Prostate gland (tissue), 2 donors: ENCODE measurements at regions not wholly inside any gene's neighbourhood (a gene's known extent, or its start where the extent isn't known, plus 50 kb on each side); places are given as distances from the start of the nearest gene placed in this dataset.

ENCODE experiments used
- DNase-seq: peaks from one replicate; pipeline ENCODE4 v3.0.0-alpha.2; 2019; ENCODE audit warnings: low spot score
- H3K27ac ChIP-seq, 2 donors: fragments of 200-600 bp; sonication (generic); 2 replicates each; pipeline ENCODE4 v1.5.1; 2017 to 2019
- H3K27me3 ChIP-seq: fragments of 200-600 bp; sonication (generic); replicated peaks from 2 replicates; pipeline ENCODE4 v1.5.1; 2019; ENCODE audit not compliant: insufficient read depth
- H3K36me3 ChIP-seq, 2 donors: fragments of 200-600 bp; sonication (generic); 1 replicate in 1 of 2; 2 replicates in 1 of 2; pipeline versions ENCODE4 v1.5.1 to v1.8.1; 2017 to 2019
- H3K4me1 ChIP-seq: fragments of 200-600 bp; sonication (generic); replicated peaks from 2 replicates; pipeline ENCODE4 v1.5.1; 2019
- H3K4me3 ChIP-seq, 2 donors: fragments of 200-600 bp; sonication (generic); 2 replicates each; pipeline ENCODE4 v1.5.1; 2017 to 2019
- H3K9me3 ChIP-seq: fragments of 200-600 bp; sonication (generic); 2 replicates; pipeline ENCODE4 v1.5.1; 2017
- CTCF ChIP-seq, 4 experiments: fragments of 200-600 bp in 2 of 4; fragments of 450-650 bp in 2 of 4; sonication (generic) in 2 of 4; IDR thresholded peaks; 1 replicate in 3 of 4; 2 replicates in 1 of 4; pipeline ENCODE4 v1.5.1; 2016 to 2019; ENCODE audit warnings: antibody characterized with exemption in 4 of 4, mild to moderate bottlenecking in 2 of 4, moderate library complexity in 2 of 4
- POLR2A ChIP-seq: fragments of 450-650 bp; IDR thresholded peaks from one replicate; pipeline ENCODE4 v1.6.1; 2016; ENCODE audit warnings: antibody characterized with exemption, mild to moderate bottlenecking
- POLR2AphosphoS5 ChIP-seq: sonication (generic); formaldehyde crosslinking; IDR thresholded peaks from one replicate; pipeline ENCODE4 v1.6.1; 2017; ENCODE audit warnings: antibody characterized with exemption
- WGBS: methylation state at CpG from one replicate; pipeline ENCODE4 v1.1.5; 2018; 5-methylcytosine and 5-hydroxymethylcytosine counted together
- intact Hi-C: fragments of 100-400 bp; cut with DNase I; formaldehyde crosslinking; loops from one replicate; pipeline ENCODE4 v1.14.2; 2022

- intact Hi-C loops, result no loop called here
- no peak for TF ChIP-seq POLR2AphosphoS5
- TF ChIP-seq POLR2A, result no peak
- no peak for TF ChIP-seq CTCF (IDR thresholded peaks at IDR 0.05)
These were observed 231.3 kb downstream of the RRAGC start for GRCh38 chr1:38628241-38628640.

GRCh38 chr1:38625939-38626338 is 233.6 kb downstream of the RRAGC start:
- WGBS, result 72% methylated on average over 6 of the region's 6 CpGs
- Histone ChIP-seq H3K36me3 (no peaks in the 10 kb centered on the region), H3K27ac (no peak overlapping the region), H3K9me3 (no peaks in the 10 kb centered on the region), H3K4me1 (no peaks in the 10 kb centered on the region), H3K4me3 (no peak overlapping the region), H3K27me3 (no peaks in the 10 kb centered on the region)
- DNase-seq, result no peak
- TF ChIP-seq POLR2AphosphoS5 (no peak), POLR2A (no peak), CTCF (IDR thresholded peaks at IDR 0.05) (no peak)
- intact Hi-C loops, result no loop called here

More at GRCh38 chr1:38628241-38628640, 231.3 kb downstream of the RRAGC start:
- H3K4me1 ChIP-seq, result no peaks in the 10 kb centered on the region
- DNase-seq, result no peak
- 80% methylated on average over 1 of the region's 1 CpG for WGBS
- H3K9me3 ChIP-seq, result no peaks in the 10 kb centered on the region
- no peaks in the 10 kb centered on the region for H3K36me3 ChIP-seq
- H3K27ac ChIP-seq, result no peak overlapping the region
- H3K4me3 ChIP-seq, result no peak overlapping the region
- no peaks in the 10 kb centered on the region for H3K27me3 ChIP-seq

GRCh38 chr1:38624336-38625039 is 235.1 kb downstream of the RRAGC start:
- no peaks in the 10 kb centered on the region for H3K36me3 ChIP-seq
- H3K4me3 ChIP-seq, result no peak overlapping the region
- no peaks in the 10 kb centered on the region for H3K9me3 ChIP-seq
- DNase-seq, result no peak
- WGBS, result 69% methylated on average over 14 of the region's 14 CpGs
- intact Hi-C loops, result no loop called here
- no peaks in the 10 kb centered on the region for H3K27me3 ChIP-seq
- TF ChIP-seq CTCF (IDR thresholded peaks at IDR 0.05) (no peak), POLR2A (no peak), POLR2AphosphoS5 (no peak)
- no peak overlapping the region for H3K27ac ChIP-seq
- H3K4me1 ChIP-seq, result no peaks in the 10 kb centered on the region

- H3K27me3 ChIP-seq, result no peaks in the 10 kb centered on the region
- WGBS, result 90% methylated on average over 7 of the region's 7 CpGs
- DNase-seq, result no peak
- no peak overlapping the region for H3K27ac ChIP-seq
- TF ChIP-seq CTCF (IDR thresholded peaks at IDR 0.05), result no peak
- no peak for TF ChIP-seq POLR2AphosphoS5
- no peak for TF ChIP-seq POLR2A
- no peaks in the 10 kb centered on the region for H3K4me1 ChIP-seq
- H3K9me3 ChIP-seq, result no peaks in the 10 kb centered on the region
- H3K36me3 ChIP-seq, result no peaks in the 10 kb centered on the region
- intact Hi-C loops, result no loop called here
- no peak overlapping the region for H3K4me3 ChIP-seq
These were observed 236.0 kb downstream of the RRAGC start for GRCh38 chr1:38623529-38623928.

- Histone ChIP-seq H3K36me3 (no peaks in the 10 kb centered on the region), H3K4me1 (no peaks in the 10 kb centered on the region), H3K27me3 (no peaks in the 10 kb centered on the region), H3K27ac (no peak overlapping the region), H3K9me3 (no peaks in the 10 kb centered on the region), H3K4me3 (no peak overlapping the region)
- 90% methylated on average over 6 of the region's 6 CpGs for WGBS
- TF ChIP-seq POLR2A, result no peak
- no peak for TF ChIP-seq CTCF (IDR thresholded peaks at IDR 0.05)
- TF ChIP-seq POLR2AphosphoS5, result no peak
- intact Hi-C loops, result no loop called here
- no peak for DNase-seq
These were observed 237.4 kb downstream of the RRAGC start for GRCh38 chr1:38622197-38622596.
